ENCODE measurements at regions not wholly inside any gene's neighbourhood (a gene's known extent, or its start where the extent isn't known, plus 50 kb on each side); places are given as distances from the start of the nearest gene placed in this dataset.

- no peak overlapping the region for H3K4me3 ChIP-seq (ENCODE audit: low read depth, low read length, poor library complexity, severe bottlenecking)
- H3K79me2 ChIP-seq (ENCODE audit: insufficient read depth, low read length), result no peaks in the 10 kb centered on the region
- H3K4me1 ChIP-seq (ENCODE audit: insufficient read depth, low read length, severe bottlenecking), result no peaks in the 10 kb centered on the region
- no peak for TF ChIP-seq CTCF (IDR thresholded peaks at IDR 0.05; ENCODE audit: low read length)
- TF ChIP-seq EZH2 (IDR thresholded peaks at IDR 0.05; ENCODE audit: borderline replicate concordance, low read length), result no peak
- no peaks in the 10 kb centered on the region for H3K36me3 ChIP-seq (ENCODE audit: insufficient read depth, low read length)
- no peaks in the 10 kb centered on the region for H4K20me1 ChIP-seq (ENCODE audit: insufficient read depth, low read length)
- H3K9me2 ChIP-seq (ENCODE audit: low read depth, low read length), result no peaks in the 10 kb centered on the region
- H3K4me2 ChIP-seq (ENCODE audit: low read length), result no peak overlapping the region
- no peaks in the 10 kb centered on the region for H3K9me3 ChIP-seq (ENCODE audit: low read length)
- H3K27me3 ChIP-seq (ENCODE audit: insufficient read depth, low read length), result no peaks in the 10 kb centered on the region
- no peak overlapping the region for H3K9ac ChIP-seq (ENCODE audit: low read length)
- no peaks in the 10 kb centered on the region for H3F3A ChIP-seq (ENCODE audit: insufficient read depth, low read length)
- H2AFZ ChIP-seq (ENCODE audit: low read length), result no peak overlapping the region
- no peak overlapping the region for H3K27ac ChIP-seq (ENCODE audit: low read depth, low read length, poor library complexity, severe bottlenecking)
These were observed 86.3 kb downstream of the BAMBI start for GRCh38 chr10:28763471-28764170.

DNA sequence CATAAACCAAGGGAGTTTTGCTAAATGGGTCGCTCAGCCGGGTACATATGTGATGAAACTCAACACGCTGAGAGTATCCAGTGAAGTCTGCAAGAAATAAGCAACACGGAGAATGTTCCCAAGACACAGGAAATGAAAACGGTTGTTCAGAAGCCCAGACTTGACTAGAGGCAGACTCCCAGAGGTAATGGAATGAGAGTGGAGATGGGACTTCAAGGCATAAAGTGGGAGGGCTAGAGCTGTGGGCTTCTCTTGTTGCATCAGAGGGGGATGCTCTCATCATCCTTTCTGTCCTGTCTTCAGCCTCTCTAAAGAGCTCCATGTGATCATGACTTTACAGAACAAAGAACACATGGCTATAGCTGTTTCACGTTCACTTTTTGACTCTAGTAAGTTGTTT, 88.3 kb downstream of the BAMBI start:
- Histone ChIP-seq H3K27me3 (ENCODE audit: insufficient read depth, low read length) (no peaks in the 10 kb centered on the region), H3K4me3 (ENCODE audit: low read depth, low read length, poor library complexity, severe bottlenecking) (no peak overlapping the region), H3K4me1 (ENCODE audit: insufficient read depth, low read length, severe bottlenecking) (no peaks in the 10 kb centered on the region), H3K27ac (ENCODE audit: low read depth, low read length, poor library complexity, severe bottlenecking) (no peak overlapping the region), H4K20me1 (ENCODE audit: insufficient read depth, low read length) (no peaks in the 10 kb centered on the region), H3K9ac (ENCODE audit: low read length) (no peak overlapping the region), H2AFZ (ENCODE audit: low read length) (no peak overlapping the region), H3K79me2 (ENCODE audit: insufficient read depth, low read length) (no peaks in the 10 kb centered on the region), H3K36me3 (ENCODE audit: insufficient read depth, low read length) (no peaks in the 10 kb centered on the region), H3K9me2 (ENCODE audit: low read depth, low read length) (no peaks in the 10 kb centered on the region), H3K4me2 (ENCODE audit: low read length) (no peak overlapping the region), H3F3A (ENCODE audit: insufficient read depth, low read length) (no peaks in the 10 kb centered on the region), H3K9me3 (ENCODE audit: low read length) (no peaks in the 10 kb centered on the region)
- TF ChIP-seq CTCF (IDR thresholded peaks at IDR 0.05; ENCODE audit: low read length), result no peak
- no peak for TF ChIP-seq EZH2 (IDR thresholded peaks at IDR 0.05; ENCODE audit: borderline replicate concordance, low read length)

DNA sequence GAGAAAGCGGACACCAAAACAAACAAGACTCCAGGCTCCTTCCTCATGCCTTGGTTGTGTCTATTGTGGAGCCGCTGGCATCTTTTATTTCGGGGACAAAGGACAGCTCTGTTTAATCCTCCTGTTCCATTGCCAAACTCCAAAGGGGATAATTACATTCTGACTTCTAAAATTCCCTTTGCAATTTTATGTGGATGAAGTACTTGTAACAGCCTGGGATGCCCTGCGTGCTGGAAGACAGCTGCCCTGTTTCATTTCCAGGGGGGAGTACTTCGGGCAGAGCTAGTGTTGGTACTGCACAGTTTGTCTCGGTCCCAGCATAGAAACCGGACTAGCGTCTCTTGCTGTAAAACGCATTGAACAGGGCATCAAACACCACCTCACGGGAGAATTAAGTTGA, 90.9 kb downstream of the BAMBI start:
- H2AFZ ChIP-seq (ENCODE audit: low read length), result no peak overlapping the region
- H3K4me1 ChIP-seq (ENCODE audit: insufficient read depth, low read length, severe bottlenecking), result no peaks in the 10 kb centered on the region
- no peaks in the 10 kb centered on the region for H4K20me1 ChIP-seq (ENCODE audit: insufficient read depth, low read length)
- H3K4me2 ChIP-seq (ENCODE audit: low read length), result no peak overlapping the region
- no peaks in the 10 kb centered on the region for H3K9me3 ChIP-seq (ENCODE audit: low read length)
- H3K4me3 ChIP-seq (ENCODE audit: low read depth, low read length, poor library complexity, severe bottlenecking), result no peak overlapping the region
- H3K9ac ChIP-seq (ENCODE audit: low read length), result no peak overlapping the region
- no peaks in the 10 kb centered on the region for H3K79me2 ChIP-seq (ENCODE audit: insufficient read depth, low read length)
- H3K27me3 ChIP-seq (ENCODE audit: insufficient read depth, low read length), result no peaks in the 10 kb centered on the region
- H3F3A ChIP-seq (ENCODE audit: insufficient read depth, low read length), result no peaks in the 10 kb centered on the region
- no peak overlapping the region for H3K27ac ChIP-seq (ENCODE audit: low read depth, low read length, poor library complexity, severe bottlenecking)
- no peaks in the 10 kb centered on the region for H3K36me3 ChIP-seq (ENCODE audit: insufficient read depth, low read length)
- TF ChIP-seq CTCF (IDR thresholded peaks at IDR 0.05; ENCODE audit: low read length), result no peak
- no peak for TF ChIP-seq EZH2 (IDR thresholded peaks at IDR 0.05; ENCODE audit: borderline replicate concordance, low read length)
- no peaks in the 10 kb centered on the region for H3K9me2 ChIP-seq (ENCODE audit: low read depth, low read length)

Data from OCI-LY1 (cell line).